Fibroblast of villous mesenchyme (primary cell): ENCODE measurements at regions not wholly inside any gene's neighbourhood (a gene's known extent, or its start where the extent isn't known, plus 50 kb on each side); places are given as distances from the start of the nearest gene placed in this dataset.
A peak's percentile ranks its signal among the peaks of the same experiment; 100 is the strongest.

Experiments used
- DNase-seq: peaks from one replicate; pipeline ENCODE4 v3.0.0-alpha.2; 2010; ENCODE audit warnings: low read depth
- H3K4me3 ChIP-seq: 2 replicates; pipeline ENCODE4 v1.5.1; 2011; ENCODE audit warnings: low read depth, mild to moderate bottlenecking, low read length
- CTCF ChIP-seq: IDR thresholded peaks from 2 replicates; pipeline ENCODE4 v1.5.1; 2012; ENCODE audit warnings: low read depth, mild to moderate bottlenecking, low read length; ENCODE audit not compliant: insufficient read depth

GRCh38 chr13:39269411-39269810 is 231.2 kb downstream of the NHLRC3 start:
- DNase-seq: no peak
- no peak for TF ChIP-seq CTCF

DNA sequence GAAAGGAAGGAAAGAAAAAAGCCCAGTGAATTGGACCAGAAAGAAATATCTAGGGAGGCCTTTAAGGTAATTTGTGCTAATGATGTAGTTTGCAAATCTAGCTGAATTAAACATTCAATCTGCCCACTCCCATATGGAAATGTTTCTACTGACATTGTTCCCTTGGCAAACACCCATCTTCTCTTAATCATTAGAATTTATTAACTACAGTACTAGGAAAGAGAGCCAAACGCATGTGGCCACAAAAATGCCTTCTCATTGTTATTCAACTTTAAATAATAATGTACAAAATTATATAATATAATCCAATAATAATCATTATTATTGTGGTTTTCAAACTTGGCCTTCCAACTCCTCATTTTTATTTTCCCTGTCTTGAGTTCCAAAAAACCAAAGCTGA is 234.7 kb downstream of the NHLRC3 start:
- no peak for TF ChIP-seq CTCF
- no peak for DNase-seq
- no peak overlapping the region for H3K4me3 ChIP-seq

More at GRCh38 chr13:39269411-39269810, 231.2 kb downstream of the NHLRC3 start:
- H3K4me3 ChIP-seq: no peak overlapping the region

DNA sequence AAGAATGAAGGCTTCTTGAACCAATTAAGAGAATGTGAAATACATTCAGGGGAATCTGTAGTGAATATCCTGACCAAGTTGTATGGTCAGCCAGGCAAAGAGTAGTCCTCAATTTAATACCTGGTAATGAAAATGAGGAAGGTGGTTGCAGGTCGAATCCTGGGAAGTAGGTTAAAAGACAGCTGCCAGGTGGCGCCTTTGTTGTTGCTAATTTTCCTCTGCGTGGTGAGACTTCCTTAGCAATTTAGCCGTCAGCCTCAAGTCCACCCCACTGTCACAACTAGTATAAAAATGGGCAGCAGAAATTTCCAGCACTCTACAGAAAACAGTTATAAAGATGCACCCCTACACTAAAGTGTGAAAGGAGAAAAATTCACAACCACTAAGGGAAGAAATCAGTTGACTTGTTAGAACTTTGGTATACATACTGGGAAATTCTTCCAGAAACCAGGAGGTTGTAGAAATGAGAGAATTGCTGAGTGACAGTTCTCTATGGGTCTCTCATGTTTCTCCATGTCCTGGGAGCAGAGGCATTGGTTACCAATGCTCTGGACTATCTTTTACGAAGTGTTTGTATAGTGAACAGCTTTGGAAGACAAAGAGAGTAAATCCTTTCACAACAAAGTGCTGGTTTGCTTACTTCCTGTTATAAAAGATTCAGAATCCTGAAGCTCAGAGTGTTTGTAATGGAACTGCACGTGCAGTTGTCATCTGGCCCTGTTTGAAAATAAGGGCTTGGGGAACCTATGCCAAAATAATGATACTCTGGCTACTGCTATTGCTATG is 235.9 kb downstream of the NHLRC3 start:
- TF ChIP-seq CTCF: peak; percentile 10
- peak; percentile 11 for DNase-seq
- H3K4me3 ChIP-seq: no peak overlapping the region

DNA sequence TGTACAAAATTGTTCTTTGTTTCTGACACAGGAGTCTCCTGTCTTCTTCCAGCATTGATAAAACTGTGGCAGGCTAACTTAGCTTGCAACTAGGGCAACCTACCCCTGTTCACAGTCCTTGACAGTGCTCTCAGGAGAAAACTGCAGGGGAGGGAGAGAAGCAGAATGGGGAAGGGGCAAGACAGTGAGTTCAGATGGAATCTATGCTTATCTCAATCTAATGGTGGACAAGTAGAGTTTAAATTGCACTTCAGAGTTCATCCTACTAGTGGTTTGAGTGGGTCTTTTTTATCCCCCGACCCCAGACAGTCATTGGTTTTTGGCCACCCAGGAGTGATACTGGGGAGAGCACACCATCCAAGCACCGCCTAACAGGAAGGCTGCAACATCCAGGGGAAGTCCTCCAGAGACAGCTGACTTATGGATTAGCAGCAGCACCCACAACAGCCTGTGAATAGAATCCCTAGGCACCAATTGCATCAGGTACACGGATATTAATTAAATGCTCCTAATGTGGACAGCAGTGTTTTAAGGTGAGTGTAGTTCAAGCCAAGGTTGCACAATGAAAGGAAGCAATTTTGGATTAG is 236.6 kb downstream of the NHLRC3 start:
- TF ChIP-seq CTCF: no peak

DNA sequence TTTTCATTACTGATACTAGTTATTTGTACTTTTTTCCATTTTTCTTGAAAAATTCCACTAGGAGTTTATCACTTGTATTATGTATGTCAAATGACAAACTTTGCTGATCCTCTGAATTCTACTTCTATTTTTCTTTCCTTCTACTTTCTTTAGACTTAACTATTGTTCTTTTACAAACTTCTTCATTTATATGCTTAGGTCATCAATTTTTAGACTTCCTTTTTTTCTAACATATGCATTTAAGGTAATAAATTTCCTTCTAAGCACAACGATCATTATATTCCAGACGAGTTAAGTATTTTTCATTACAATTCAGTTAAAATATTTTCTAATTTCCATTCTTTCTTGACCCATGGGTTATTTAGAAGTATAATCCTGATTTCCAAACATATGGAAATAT is 240.8 kb downstream of the NHLRC3 start:
- no peak overlapping the region for H3K4me3 ChIP-seq
- TF ChIP-seq CTCF: no peak
- DNase-seq: no peak

More for the DNA sequence above, 236.6 kb downstream of the NHLRC3 start:
- DNase-seq: no peak
- no peak overlapping the region for H3K4me3 ChIP-seq

DNA sequence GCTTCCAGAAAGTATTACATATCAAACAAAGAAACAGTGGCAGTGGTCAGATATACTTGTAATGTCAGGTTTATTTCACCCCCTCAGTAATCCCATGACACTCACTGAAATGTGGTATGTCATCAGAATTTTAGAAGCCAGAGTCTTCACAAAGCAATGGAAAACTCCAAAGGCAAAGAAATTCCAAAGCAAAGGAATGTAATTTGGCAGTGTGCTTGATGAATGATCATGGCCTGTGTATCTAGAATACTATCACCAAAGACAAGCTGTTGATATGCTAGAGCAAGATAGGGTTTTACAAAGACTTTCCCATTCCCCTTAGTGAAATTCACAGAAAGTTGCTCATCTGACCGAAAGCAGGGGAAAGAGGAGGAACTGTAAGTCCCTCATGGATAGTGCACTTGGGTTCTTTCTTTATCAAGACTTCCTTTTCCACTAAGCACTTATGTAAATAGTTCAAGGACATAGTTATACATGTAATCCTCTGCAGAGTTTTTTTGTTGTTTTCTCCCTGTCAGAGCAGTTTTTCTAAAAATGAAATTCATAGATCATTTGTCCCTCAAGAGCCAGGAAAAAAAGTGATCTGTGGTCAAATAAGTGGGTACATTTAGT is 243.4 kb downstream of the NHLRC3 start:
- DNase-seq: no peak
- no peak overlapping the region for H3K4me3 ChIP-seq
- no peak for TF ChIP-seq CTCF
